ENCODE measurements at regions not wholly inside any gene's neighbourhood (a gene's known extent, or its start where the extent isn't known, plus 50 kb on each side); places are given as distances from the start of the nearest gene placed in this dataset.

DNA sequence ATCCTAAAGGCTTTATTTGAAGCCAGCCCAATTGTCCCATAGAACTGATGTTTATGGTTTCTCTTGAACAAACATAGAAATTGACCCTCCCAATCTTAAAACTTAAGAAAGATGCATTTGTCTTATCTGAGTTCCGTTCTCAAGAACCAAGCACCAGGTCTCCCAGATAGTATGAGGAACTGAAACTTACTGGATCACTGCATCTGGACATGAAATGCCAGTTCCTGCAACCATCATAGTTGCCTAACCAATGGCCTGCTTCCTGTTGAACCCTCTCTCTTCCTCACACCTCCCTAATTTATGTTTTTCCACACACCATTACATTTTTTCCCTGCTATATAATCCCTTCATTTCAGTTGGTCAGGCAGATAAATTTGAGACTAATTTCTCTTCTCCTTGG lies 478.9 kb downstream of the HTR1A start:
- H3K4me3 Mint-ChIP-seq = no peak overlapping the region
- TF ChIP-seq, protein P1, sequence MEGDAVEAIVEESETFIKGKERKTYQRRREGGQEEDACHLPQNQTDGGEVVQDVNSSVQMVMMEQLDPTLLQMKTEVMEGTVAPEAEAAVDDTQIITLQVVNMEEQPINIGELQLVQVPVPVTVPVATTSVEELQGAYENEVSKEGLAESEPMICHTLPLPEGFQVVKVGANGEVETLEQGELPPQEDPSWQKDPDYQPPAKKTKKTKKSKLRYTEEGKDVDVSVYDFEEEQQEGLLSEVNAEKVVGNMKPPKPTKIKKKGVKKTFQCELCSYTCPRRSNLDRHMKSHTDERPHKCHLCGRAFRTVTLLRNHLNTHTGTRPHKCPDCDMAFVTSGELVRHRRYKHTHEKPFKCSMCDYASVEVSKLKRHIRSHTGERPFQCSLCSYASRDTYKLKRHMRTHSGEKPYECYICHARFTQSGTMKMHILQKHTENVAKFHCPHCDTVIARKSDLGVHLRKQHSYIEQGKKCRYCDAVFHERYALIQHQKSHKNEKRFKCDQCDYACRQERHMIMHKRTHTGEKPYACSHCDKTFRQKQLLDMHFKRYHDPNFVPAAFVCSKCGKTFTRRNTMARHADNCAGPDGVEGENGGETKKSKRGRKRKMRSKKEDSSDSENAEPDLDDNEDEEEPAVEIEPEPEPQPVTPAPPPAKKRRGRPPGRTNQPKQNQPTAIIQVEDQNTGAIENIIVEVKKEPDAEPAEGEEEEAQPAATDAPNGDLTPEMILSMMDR (conservative IDR thresholded peaks at IDR 0.05) = no peak
- H3K4me1 Mint-ChIP-seq = no peaks in the 10 kb centered on the region
- H3K9me3 Mint-ChIP-seq = peaks cover 6% of the 10 kb centered on the region
- no peaks in the 10 kb centered on the region for H3K36me3 Mint-ChIP-seq (ENCODE audit: low read depth)
- H3K27ac Mint-ChIP-seq (ENCODE audit: unreplicated experiment) = no peak overlapping the region
- no peaks in the 10 kb centered on the region for H3K27me3 Mint-ChIP-seq (ENCODE audit: low read depth)
- no peak for DNase-seq (ENCODE audit: low read depth, low spot score)

GRCh38 chr5:63473335-63473967 lies 488.8 kb downstream of the HTR1A start:
- H3K36me3 Mint-ChIP-seq (ENCODE audit: low read depth) = no peaks in the 10 kb centered on the region
- peaks cover 3% of the 10 kb centered on the region for H3K9me3 Mint-ChIP-seq
- TF ChIP-seq, protein P1 (conservative IDR thresholded peaks at IDR 0.05) = no peak
- no peak for DNase-seq (ENCODE audit: low read depth, low spot score)
- H3K27ac Mint-ChIP-seq (ENCODE audit: unreplicated experiment) = no peak overlapping the region
- no peaks in the 10 kb centered on the region for H3K4me1 Mint-ChIP-seq
- H3K4me3 Mint-ChIP-seq = no peak overlapping the region
- no peaks in the 10 kb centered on the region for H3K27me3 Mint-ChIP-seq (ENCODE audit: low read depth)

GRCh38 chr5:63456279-63456678 lies 506.0 kb downstream of the HTR1A start:
- Mint-ChIP-seq H3K4me1 (no peaks in the 10 kb centered on the region), H3K4me3 (no peak overlapping the region), H3K36me3 (ENCODE audit: low read depth) (no peaks in the 10 kb centered on the region), H3K27ac (ENCODE audit: unreplicated experiment) (no peak overlapping the region), H3K27me3 (ENCODE audit: low read depth) (no peaks in the 10 kb centered on the region), H3K9me3 (peaks cover 3% of the 10 kb centered on the region)
- TF ChIP-seq, protein P1 (conservative IDR thresholded peaks at IDR 0.05) = no peak
- DNase-seq (ENCODE audit: low read depth, low spot score) = no peak

DNA sequence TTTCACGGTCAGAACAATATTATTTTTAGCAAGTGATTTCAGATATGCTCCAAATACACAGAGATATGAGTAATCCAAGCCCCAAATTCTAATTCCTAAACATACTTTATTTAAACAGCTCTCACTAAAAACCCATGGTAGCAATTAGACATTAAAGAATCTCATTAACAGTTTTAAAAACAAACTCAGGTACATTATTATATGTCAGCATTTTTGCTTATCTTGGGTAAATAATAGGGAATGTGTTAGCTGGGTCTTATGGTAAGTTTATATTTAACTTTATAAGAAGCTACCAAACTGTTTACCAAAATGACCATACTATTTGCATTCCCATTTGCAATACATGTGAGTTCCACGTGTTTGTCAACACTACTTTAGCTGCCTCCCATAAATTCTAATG lies 511.1 kb downstream of the HTR1A start:
- Mint-ChIP-seq H3K9me3 (no peaks in the 10 kb centered on the region), H3K4me1 (no peaks in the 10 kb centered on the region), H3K36me3 (ENCODE audit: low read depth) (no peaks in the 10 kb centered on the region), H3K27ac (ENCODE audit: unreplicated experiment) (no peak overlapping the region), H3K27me3 (ENCODE audit: low read depth) (no peaks in the 10 kb centered on the region), H3K4me3 (no peak overlapping the region)
- no peak for DNase-seq (ENCODE audit: low read depth, low spot score)
- TF ChIP-seq, protein P1 (conservative IDR thresholded peaks at IDR 0.05) = no peak

- Mint-ChIP-seq H3K9me3 (peaks cover 3% of the 10 kb centered on the region), H3K4me3 (no peak overlapping the region), H3K36me3 (ENCODE audit: low read depth) (no peaks in the 10 kb centered on the region), H3K27me3 (ENCODE audit: low read depth) (no peaks in the 10 kb centered on the region), H3K4me1 (no peaks in the 10 kb centered on the region), H3K27ac (ENCODE audit: unreplicated experiment) (no peak overlapping the region)
- TF ChIP-seq, protein P1 (conservative IDR thresholded peaks at IDR 0.05) = no peak
- DNase-seq (ENCODE audit: low read depth, low spot score) = no peak
Measured at GRCh38 chr5:63439537-63439936, 522.7 kb downstream of the HTR1A start.
